Esophagus squamous epithelium (tissue), 4 donors: ENCODE measurements at regions not wholly inside any gene's neighbourhood (a gene's known extent, or its start where the extent isn't known, plus 50 kb on each side); places are given as distances from the start of the nearest gene placed in this dataset.

Experiments used
- POLR2A ChIP-seq, 4 donors: fragments of 450-650 bp; IDR thresholded peaks; one replicate each; pipeline ENCODE4 v1.6.1; 2017; ENCODE audit warnings: antibody characterized with exemption in 4 of 4, mild to moderate bottlenecking in 4 of 4, moderate library complexity in 3 of 4
- TF ChIP-seq, protein P1 (sequence below), 6 experiments: fragments of 450-650 bp in 4 of 6; fragments of 200-600 bp in 2 of 6; sonication (generic) in 2 of 6; IDR thresholded peaks; one replicate each; pipeline ENCODE4 v1.5.1; 2016 to 2019; ENCODE audit warnings: antibody characterized with exemption in 6 of 6, mild to moderate bottlenecking in 4 of 6, moderate library complexity in 4 of 6

DNA sequence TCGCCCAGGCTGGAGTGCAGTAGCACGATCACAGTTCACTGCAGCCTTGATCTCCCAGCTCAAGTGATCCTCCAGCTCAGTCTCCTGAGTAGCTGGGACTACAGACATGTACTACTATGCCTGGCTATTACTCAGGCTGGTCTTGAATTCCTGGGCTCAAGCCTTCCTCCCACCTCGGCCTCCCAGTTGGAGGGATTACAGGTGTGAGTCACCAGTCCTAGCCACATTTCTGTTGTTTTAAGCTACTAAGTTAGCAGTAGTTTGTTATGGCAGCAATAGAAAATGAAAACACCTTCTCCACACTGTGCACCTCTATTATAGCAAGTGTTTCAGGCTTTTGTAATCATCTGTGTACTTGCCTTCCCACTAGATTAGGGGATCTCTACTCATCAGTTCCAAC is 588.9 kb upstream of the TLE4 start:
- TF ChIP-seq, protein P1, sequence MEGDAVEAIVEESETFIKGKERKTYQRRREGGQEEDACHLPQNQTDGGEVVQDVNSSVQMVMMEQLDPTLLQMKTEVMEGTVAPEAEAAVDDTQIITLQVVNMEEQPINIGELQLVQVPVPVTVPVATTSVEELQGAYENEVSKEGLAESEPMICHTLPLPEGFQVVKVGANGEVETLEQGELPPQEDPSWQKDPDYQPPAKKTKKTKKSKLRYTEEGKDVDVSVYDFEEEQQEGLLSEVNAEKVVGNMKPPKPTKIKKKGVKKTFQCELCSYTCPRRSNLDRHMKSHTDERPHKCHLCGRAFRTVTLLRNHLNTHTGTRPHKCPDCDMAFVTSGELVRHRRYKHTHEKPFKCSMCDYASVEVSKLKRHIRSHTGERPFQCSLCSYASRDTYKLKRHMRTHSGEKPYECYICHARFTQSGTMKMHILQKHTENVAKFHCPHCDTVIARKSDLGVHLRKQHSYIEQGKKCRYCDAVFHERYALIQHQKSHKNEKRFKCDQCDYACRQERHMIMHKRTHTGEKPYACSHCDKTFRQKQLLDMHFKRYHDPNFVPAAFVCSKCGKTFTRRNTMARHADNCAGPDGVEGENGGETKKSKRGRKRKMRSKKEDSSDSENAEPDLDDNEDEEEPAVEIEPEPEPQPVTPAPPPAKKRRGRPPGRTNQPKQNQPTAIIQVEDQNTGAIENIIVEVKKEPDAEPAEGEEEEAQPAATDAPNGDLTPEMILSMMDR (IDR thresholded peaks at IDR 0.05): no peak
- TF ChIP-seq POLR2A (IDR thresholded peaks at IDR 0.05): no peak
